ENCODE measurements at regions not wholly inside any gene's neighbourhood (a gene's known extent, or its start where the extent isn't known, plus 50 kb on each side); places are given as distances from the start of the nearest gene placed in this dataset.
A peak's percentile ranks its signal among the peaks of the same experiment; 100 is the strongest.

DNA sequence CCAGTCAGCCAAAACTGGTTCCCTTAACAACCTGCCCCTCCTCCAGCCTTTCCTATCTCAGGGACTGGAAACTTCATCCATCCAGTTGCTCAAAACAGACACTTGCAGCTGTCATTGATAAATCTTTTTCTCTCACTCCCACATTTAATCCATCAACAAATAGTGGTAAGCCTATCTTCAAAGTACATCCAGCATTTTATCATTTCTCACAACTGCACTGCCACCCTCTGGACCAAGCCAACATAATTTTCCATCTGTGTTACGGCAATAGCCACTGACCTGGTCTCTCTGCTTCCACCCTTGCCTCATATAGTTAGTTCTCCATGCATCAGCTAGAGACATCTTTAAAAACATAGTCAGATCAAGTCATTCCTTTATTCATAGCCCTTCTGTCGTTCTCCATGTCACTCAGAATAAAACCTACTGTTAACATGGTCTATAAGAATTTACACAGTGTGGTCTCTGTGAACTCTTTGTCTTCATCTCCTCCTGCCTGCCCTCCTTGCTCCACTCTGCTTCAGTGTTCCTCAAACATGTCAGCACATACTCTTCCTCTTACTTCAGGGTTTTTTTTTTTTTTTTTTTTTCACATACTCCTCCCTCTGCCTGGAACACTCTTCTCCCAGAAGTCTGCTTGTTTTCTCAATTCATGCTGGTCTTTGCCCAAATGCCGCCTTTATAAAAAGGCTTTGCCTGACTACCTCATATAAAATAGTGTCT lies 102.5 kb upstream of the COL6A5 start:
- no peak for DNase-seq (ENCODE audit: low spot score)
- no peak overlapping the region for H3K4me3 ChIP-seq
- H3K79me2 ChIP-seq (replicated peaks; ENCODE audit: insufficient read depth) = no peaks in the 10 kb centered on the region
- 0 out of 2 replicates have a peak, but pooled peaks cover 6% of the 10 kb centered on the region for H3K9me2 ChIP-seq (ENCODE audit: insufficient read depth)
- H2AFZ ChIP-seq = no peak overlapping the region
- H3K4me2 ChIP-seq = no peak overlapping the region
- no peaks in the 10 kb centered on the region for H3K36me3 ChIP-seq (ENCODE audit: insufficient read depth)
- no peaks in the 10 kb centered on the region for H3K27me3 Mint-ChIP-seq (ENCODE audit: insufficient read depth, low read depth, poor library complexity)
- no peaks in the 10 kb centered on the region for H4K20me1 ChIP-seq (replicated peaks; ENCODE audit: insufficient read depth)
- no peaks in the 10 kb centered on the region for H3K27me3 ChIP-seq (ENCODE audit: insufficient read depth)
- no peak for ATAC-seq
- no peaks in the 10 kb centered on the region for H3K36me3 Mint-ChIP-seq (ENCODE audit: low read depth)
- no peak overlapping the region for H3K27ac ChIP-seq (ENCODE audit: low read depth)
- no peaks in the 10 kb centered on the region for H3F3A ChIP-seq (replicated peaks; ENCODE audit: low read depth)
- TF ChIP-seq, protein P1, sequence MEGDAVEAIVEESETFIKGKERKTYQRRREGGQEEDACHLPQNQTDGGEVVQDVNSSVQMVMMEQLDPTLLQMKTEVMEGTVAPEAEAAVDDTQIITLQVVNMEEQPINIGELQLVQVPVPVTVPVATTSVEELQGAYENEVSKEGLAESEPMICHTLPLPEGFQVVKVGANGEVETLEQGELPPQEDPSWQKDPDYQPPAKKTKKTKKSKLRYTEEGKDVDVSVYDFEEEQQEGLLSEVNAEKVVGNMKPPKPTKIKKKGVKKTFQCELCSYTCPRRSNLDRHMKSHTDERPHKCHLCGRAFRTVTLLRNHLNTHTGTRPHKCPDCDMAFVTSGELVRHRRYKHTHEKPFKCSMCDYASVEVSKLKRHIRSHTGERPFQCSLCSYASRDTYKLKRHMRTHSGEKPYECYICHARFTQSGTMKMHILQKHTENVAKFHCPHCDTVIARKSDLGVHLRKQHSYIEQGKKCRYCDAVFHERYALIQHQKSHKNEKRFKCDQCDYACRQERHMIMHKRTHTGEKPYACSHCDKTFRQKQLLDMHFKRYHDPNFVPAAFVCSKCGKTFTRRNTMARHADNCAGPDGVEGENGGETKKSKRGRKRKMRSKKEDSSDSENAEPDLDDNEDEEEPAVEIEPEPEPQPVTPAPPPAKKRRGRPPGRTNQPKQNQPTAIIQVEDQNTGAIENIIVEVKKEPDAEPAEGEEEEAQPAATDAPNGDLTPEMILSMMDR (conservative IDR thresholded peaks at IDR 0.05; ENCODE audit: low read depth in 2 of 2) = peak; percentile 28 to 64
- no peak for TF ChIP-seq EZH2 (IDR thresholded peaks at IDR 0.05; ENCODE audit: low read depth, unreplicated experiment)
- H3K27ac Mint-ChIP-seq = no peak overlapping the region
- H3K9me3 Mint-ChIP-seq = no peaks in the 10 kb centered on the region
- H3K4me1 ChIP-seq (ENCODE audit: insufficient read depth) = no peaks in the 10 kb centered on the region
- H3K4me3 Mint-ChIP-seq = no peak overlapping the region
- no peaks in the 10 kb centered on the region for H3K4me1 Mint-ChIP-seq

GRCh38 chr3:130243808-130244207 lies 101.7 kb upstream of the COL6A5 start:
- no peak for TF ChIP-seq CREB1 (CRISPR knock-in tag; IDR thresholded peaks at IDR 0.05; ENCODE audit: low read depth)
- no peak for TF ChIP-seq ZNF114 (CRISPR knock-in tag; IDR thresholded peaks at IDR 0.05)
- TF ChIP-seq, protein P1 (conservative IDR thresholded peaks at IDR 0.05; ENCODE audit: low read depth in 2 of 2) = no peak
- no peak for TF ChIP-seq ZNF331 (CRISPR knock-in tag; IDR thresholded peaks at IDR 0.05; ENCODE audit: low read depth)
- no peak for TF ChIP-seq EZH2 (IDR thresholded peaks at IDR 0.05; ENCODE audit: low read depth, unreplicated experiment)
- TF ChIP-seq POLR2AphosphoS5 (IDR thresholded peaks at IDR 0.05; ENCODE audit: low read depth) = no peak
- TF ChIP-seq REST (IDR thresholded peaks at IDR 0.05; ENCODE audit: unreplicated experiment) = no peak
- H3K9me2 ChIP-seq (ENCODE audit: insufficient read depth) = 0 out of 2 replicates have a peak, but pooled peaks cover 6% of the 10 kb centered on the region

More at GRCh38 chr3:130243808-130244207, 101.7 kb upstream of the COL6A5 start:
- H3K27me3 Mint-ChIP-seq (ENCODE audit: insufficient read depth, low read depth, poor library complexity) = no peaks in the 10 kb centered on the region
- H3F3A ChIP-seq (replicated peaks; ENCODE audit: low read depth) = no peaks in the 10 kb centered on the region
- DNase-seq (ENCODE audit: low spot score) (no peak), ATAC-seq (no peak)
- no peaks in the 10 kb centered on the region for H3K79me2 ChIP-seq (replicated peaks; ENCODE audit: insufficient read depth)
- no peaks in the 10 kb centered on the region for H3K27me3 ChIP-seq (ENCODE audit: insufficient read depth)
- no peak overlapping the region for H3K27ac Mint-ChIP-seq
- no peaks in the 10 kb centered on the region for H3K9me3 Mint-ChIP-seq
- no peak overlapping the region for H3K4me2 ChIP-seq
- H3K27ac ChIP-seq (ENCODE audit: low read depth) = no peak overlapping the region
- no peaks in the 10 kb centered on the region for H3K4me1 Mint-ChIP-seq
- no peaks in the 10 kb centered on the region for H3K36me3 ChIP-seq (ENCODE audit: insufficient read depth)
- no peaks in the 10 kb centered on the region for H4K20me1 ChIP-seq (replicated peaks; ENCODE audit: insufficient read depth)
- H3K4me3 ChIP-seq = no peak overlapping the region
- H3K4me1 ChIP-seq (ENCODE audit: insufficient read depth) = no peaks in the 10 kb centered on the region
- no peak overlapping the region for H3K4me3 Mint-ChIP-seq
- no peaks in the 10 kb centered on the region for H3K36me3 Mint-ChIP-seq (ENCODE audit: low read depth)
- H2AFZ ChIP-seq = no peak overlapping the region

Data from GM23338 (cell line).